CD14-positive monocyte (primary cell): ENCODE measurements at regions not wholly inside any gene's neighbourhood (a gene's known extent, or its start where the extent isn't known, plus 50 kb on each side); places are given as distances from the start of the nearest gene placed in this dataset.

Experiments
- DNase-seq, 3 donors: peaks; one replicate each; pipeline ENCODE4 v3.0.0-alpha.2; 2011 to 2022
- H2AFZ ChIP-seq: 2 replicates; pipeline ENCODE4 v1.6.0; 2012; ENCODE audit warnings: mild to moderate bottlenecking, low read depth, low read length, inconsistent platforms; ENCODE audit not compliant: insufficient read depth, poor library complexity, severe bottlenecking
- H3K27ac ChIP-seq, 2 donors: 1 replicate in 1 of 2; 2 replicates in 1 of 2; pipeline ENCODE4 v1.5.1; 2012 to 2013; ENCODE audit warnings: low read length in 2 of 2, control low read depth in 1 of 2, inconsistent platforms in 1 of 2, low read depth in 1 of 2, mild to moderate bottlenecking in 1 of 2
- H3K27me3 ChIP-seq, 2 donors: one replicate each; pipeline versions ENCODE4 v1.6.0 to v1.6.1; 2011 to 2013; ENCODE audit warnings: low read length in 2 of 2; ENCODE audit not compliant: control insufficient read depth in 2 of 2, insufficient read depth in 2 of 2
- H3K36me3 ChIP-seq, 2 donors: replicated peaks in 1 of 2; 1 replicate in 1 of 2; 2 replicates in 1 of 2; pipeline versions ENCODE4 v1.5.1 to v1.6.1; 2012 to 2013; ENCODE audit warnings: low read length in 2 of 2, control low read depth in 1 of 2, inconsistent platforms in 1 of 2, mild to moderate bottlenecking in 1 of 2; ENCODE audit not compliant: insufficient read depth in 2 of 2, control insufficient read depth in 1 of 2
- H3K4me1 ChIP-seq, 2 donors: 1 replicate in 1 of 2; 2 replicates in 1 of 2; pipeline versions ENCODE4 v1.5.1 to v1.6.1; 2012 to 2013; ENCODE audit warnings: low read length in 2 of 2, control low read depth in 1 of 2, inconsistent platforms in 1 of 2, mild to moderate bottlenecking in 1 of 2, moderate library complexity in 1 of 2; ENCODE audit not compliant: insufficient read depth in 2 of 2, control insufficient read depth in 1 of 2
- H3K4me2 ChIP-seq: replicated peaks from 2 replicates; pipeline ENCODE3; 2012; ENCODE audit warnings: low read length, moderate library complexity, mild to moderate bottlenecking; ENCODE audit not compliant: poor library complexity, severe bottlenecking; ENCODE audit errors: extremely low read depth
- H3K4me3 ChIP-seq, 3 experiments: fragments of 200-600 bp in 1 of 3; sonication (generic) in 1 of 3; replicated peaks in 1 of 3; 1 replicate in 2 of 3; 2 replicates in 1 of 3; pipeline ENCODE4 v1.5.1; 2011 to 2013; ENCODE audit warnings: low read length in 3 of 3, mild to moderate bottlenecking in 3 of 3, control low read depth in 2 of 3, low read depth in 2 of 3, inconsistent platforms in 1 of 3, moderate library complexity in 1 of 3
- H3K79me2 ChIP-seq: 2 replicates; pipeline ENCODE4 v1.6.0; 2012; ENCODE audit warnings: mild to moderate bottlenecking, control low read depth, inconsistent platforms, low read length, moderate library complexity; ENCODE audit not compliant: insufficient read depth
- H3K9ac ChIP-seq: 2 replicates; pipeline ENCODE4 v1.6.0; 2017; ENCODE audit warnings: low read length, mild to moderate bottlenecking; ENCODE audit not compliant: insufficient read depth, poor library complexity, severe bottlenecking
- H3K9me3 ChIP-seq, 2 donors: replicated peaks in 1 of 2; 1 replicate in 1 of 2; 2 replicates in 1 of 2; pipeline versions ENCODE4 v1.5.1 to v1.6.1; 2012 to 2013; ENCODE audit warnings: low read length in 2 of 2, control low read depth in 1 of 2; ENCODE audit not compliant: control insufficient read depth in 1 of 2, insufficient read depth in 1 of 2
- H4K20me1 ChIP-seq: 2 replicates; pipeline ENCODE4 v1.6.0; 2012; ENCODE audit warnings: mild to moderate bottlenecking, low read length, control low read depth, moderate library complexity; ENCODE audit not compliant: insufficient read depth
- H3K27ac Mint-ChIP-seq, 7 donors: one replicate each; pipeline ENCODE4 v1.8.0; 2020; ENCODE audit warnings: mild to moderate bottlenecking in 7 of 7, mixed read lengths in 7 of 7, moderate library complexity in 6 of 7, inconsistent platforms in 2 of 7
- H3K27me3 Mint-ChIP-seq, 3 donors: one replicate each; pipeline ENCODE4 v1.8.0; 2021 to 2022; ENCODE audit warnings: low read depth in 3 of 3, mild to moderate bottlenecking in 3 of 3, mixed read lengths in 3 of 3, moderate library complexity in 3 of 3, inconsistent platforms in 1 of 3
- H3K36me3 Mint-ChIP-seq, 2 donors: one replicate each; pipeline ENCODE4 v1.8.0; 2020; ENCODE audit warnings: mixed read lengths in 2 of 2, inconsistent platforms in 1 of 2, mild to moderate bottlenecking in 1 of 2
- H3K4me1 Mint-ChIP-seq: one replicate; pipeline ENCODE4 v1.8.0; 2020; ENCODE audit warnings: mild to moderate bottlenecking, mixed read lengths
- H3K4me3 Mint-ChIP-seq, 2 donors: one replicate each; pipeline ENCODE4 v1.8.0; 2020; ENCODE audit warnings: mild to moderate bottlenecking in 2 of 2, mixed read lengths in 2 of 2, moderate library complexity in 1 of 2
- H3K9me3 Mint-ChIP-seq, 7 donors: one replicate each; pipeline ENCODE4 v1.8.0; 2020 to 2022; ENCODE audit warnings: mixed read lengths in 7 of 7, mild to moderate bottlenecking in 6 of 7, moderate library complexity in 6 of 7, inconsistent platforms in 2 of 7
- CTCF ChIP-seq: fragments of 200-600 bp; IDR thresholded peaks from one replicate; pipeline ENCODE4 v1.8.0; 2022; ENCODE audit warnings: antibody characterized with exemption, mild to moderate bottlenecking
- WGBS: methylation state at CpG from one replicate; pipeline ENCODE4 v1.1.5; 2013; ENCODE audit warnings: missing lambda C conversion rate; ENCODE audit not compliant: insufficient coverage; 5-methylcytosine and 5-hydroxymethylcytosine counted together
- intact Hi-C, 2 donors: fragments of 100-400 bp; cut with micrococcal nuclease; formaldehyde crosslinking; loops; one replicate each; pipeline versions ENCODE4 v1.15.0 to v1.15.1; 2023

- no peak overlapping the region for H3K4me3 Mint-ChIP-seq
- H3K9ac ChIP-seq = no peak overlapping the region
- WGBS = no CpG with 5 or more reads among the region's 1 CpG
- intact Hi-C loops = no loop called here
- no peak overlapping the region for H3K4me2 ChIP-seq
- H3K9me3 ChIP-seq = peaks cover 12 to 14% of the 10 kb centered on the region in 2 donors
- H3K9me3 Mint-ChIP-seq = peaks cover 0 to 9% (median 3%) of the 10 kb centered on the region in 7 donors
- H3K36me3 ChIP-seq = no peaks in the 10 kb centered on the region
- no peak overlapping the region for H3K27ac ChIP-seq
- no peaks in the 10 kb centered on the region for H3K27me3 ChIP-seq
- TF ChIP-seq CTCF = no peak
- no peaks in the 10 kb centered on the region for H3K4me1 ChIP-seq
- H3K36me3 Mint-ChIP-seq = no peaks in the 10 kb centered on the region
- H4K20me1 ChIP-seq = no peaks in the 10 kb centered on the region
- no peak for DNase-seq
- H3K27ac Mint-ChIP-seq = no peak overlapping the region
- H3K4me1 Mint-ChIP-seq = no peaks in the 10 kb centered on the region
- H3K27me3 Mint-ChIP-seq = no peaks in the 10 kb centered on the region
- H2AFZ ChIP-seq = no peak overlapping the region
- no peaks in the 10 kb centered on the region for H3K79me2 ChIP-seq
- H3K4me3 ChIP-seq = no peak overlapping the region
Observed at GRCh38 chr7:13603016-13603415, 386.4 kb downstream of the ETV1 start.

GRCh38 chr7:13603661-13604060 lies 385.8 kb downstream of the ETV1 start:
- no peak for DNase-seq
- Mint-ChIP-seq H3K4me1 (no peaks in the 10 kb centered on the region), H3K27me3 (no peaks in the 10 kb centered on the region), H3K9me3 (peaks cover 0 to 9% (median 3%) of the 10 kb centered on the region in 7 donors), H3K4me3 (no peak overlapping the region), H3K27ac (no peak overlapping the region), H3K36me3 (no peaks in the 10 kb centered on the region)
- no peaks in the 10 kb centered on the region for H3K79me2 ChIP-seq
- H3K27ac ChIP-seq = no peak overlapping the region
- intact Hi-C loops = no loop called here
- H3K9ac ChIP-seq = no peak overlapping the region
- no peak for TF ChIP-seq CTCF
- no peaks in the 10 kb centered on the region for H4K20me1 ChIP-seq
- H3K4me2 ChIP-seq = no peak overlapping the region
- no peaks in the 10 kb centered on the region for H3K27me3 ChIP-seq
- peaks cover 12 to 14% of the 10 kb centered on the region in 2 donors for H3K9me3 ChIP-seq
- WGBS = 80% methylated on average over 1 of the region's 3 CpGs
- H2AFZ ChIP-seq = no peak overlapping the region
- H3K4me1 ChIP-seq = no peaks in the 10 kb centered on the region
- H3K36me3 ChIP-seq = no peaks in the 10 kb centered on the region
- H3K4me3 ChIP-seq = no peak overlapping the region
